Limb (tissue), 2 donors: ENCODE measurements at regions not wholly inside any gene's neighbourhood (a gene's known extent, or its start where the extent isn't known, plus 50 kb on each side); places are given as distances from the start of the nearest gene placed in this dataset.

ENCODE experiments used
- DNase-seq, 2 donors: peaks; one replicate each; pipeline ENCODE4 v3.0.0-alpha.2; 2016; ENCODE audit errors: extremely low spot score in 2 of 2

GRCh38 chr5:109917154-109917546 lies 227.4 kb downstream of the MAN2A1 start:
- no peak for DNase-seq

DNA sequence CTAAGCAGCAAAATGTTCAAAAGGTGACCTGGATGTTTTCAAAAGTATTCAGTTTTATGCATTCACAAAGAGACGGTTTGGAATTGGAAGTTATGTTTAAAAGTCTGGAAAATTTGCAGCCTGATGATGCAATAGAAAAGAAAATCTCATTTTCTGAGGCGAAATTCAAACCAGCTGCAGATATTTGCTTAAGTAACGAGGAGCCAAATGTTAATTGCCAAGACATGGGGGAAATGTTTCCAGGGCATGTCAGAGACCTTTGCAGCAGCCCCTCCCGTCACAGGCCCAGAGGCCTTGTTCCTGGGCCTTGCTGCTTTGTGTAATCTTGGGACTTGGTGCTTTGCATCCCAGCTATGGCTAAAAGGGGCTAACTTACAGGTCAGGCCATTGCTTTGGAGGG lies 228.2 kb downstream of the MAN2A1 start:
- no peak for DNase-seq

DNA sequence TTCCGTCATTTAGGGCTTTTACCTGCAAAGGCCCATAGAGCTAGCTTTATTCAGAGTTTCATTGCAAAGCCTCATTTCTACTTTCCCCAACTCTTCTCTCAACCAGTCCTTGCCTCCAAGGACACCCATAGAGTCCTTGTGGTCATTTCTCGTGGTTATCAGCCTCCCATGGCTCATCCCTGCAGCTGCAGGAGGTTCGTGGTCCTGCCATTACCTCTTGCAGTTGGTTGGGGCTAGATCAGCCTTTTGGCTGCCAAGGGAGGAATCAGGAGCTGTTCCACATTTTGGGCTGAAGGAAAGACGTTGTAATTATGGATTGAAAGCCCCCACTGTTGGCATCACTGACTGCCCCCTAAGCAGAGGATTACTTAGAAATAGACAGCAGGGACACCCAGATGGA lies 231.0 kb downstream of the MAN2A1 start:
- DNase-seq, result no peak

GRCh38 chr5:109921735-109922380 lies 232.1 kb downstream of the MAN2A1 start:
- no peak for DNase-seq

DNA sequence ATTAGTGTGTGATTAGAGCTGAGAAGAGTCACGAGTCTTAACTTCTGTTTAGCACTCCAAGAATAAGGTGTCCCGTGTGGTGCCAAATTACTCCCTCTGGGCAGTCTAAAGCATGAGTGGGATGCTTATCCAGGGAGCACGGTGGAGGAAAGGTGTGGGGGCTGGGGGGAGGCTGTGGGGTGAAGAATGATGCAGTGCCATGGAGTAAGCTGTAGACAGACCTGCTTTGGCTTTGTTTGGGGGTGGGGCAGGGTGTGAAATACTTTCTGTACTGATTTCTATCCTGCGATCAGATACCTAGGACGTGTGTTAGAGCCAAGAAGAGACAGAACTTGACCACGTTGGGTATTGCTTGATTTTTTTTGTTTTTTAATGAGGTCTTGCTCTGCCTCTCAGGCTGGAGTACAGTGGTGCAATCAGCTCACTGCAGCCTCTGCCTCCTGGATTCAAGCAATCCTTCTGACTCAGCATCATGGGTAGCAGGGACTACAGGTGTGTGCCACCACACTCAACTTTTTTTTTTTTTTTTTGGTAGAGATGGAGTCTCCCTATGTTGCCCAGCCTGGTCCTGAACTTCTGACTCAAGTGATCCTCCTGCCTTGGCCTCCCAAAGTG lies 232.8 kb downstream of the MAN2A1 start:
- DNase-seq, result no peak

DNA sequence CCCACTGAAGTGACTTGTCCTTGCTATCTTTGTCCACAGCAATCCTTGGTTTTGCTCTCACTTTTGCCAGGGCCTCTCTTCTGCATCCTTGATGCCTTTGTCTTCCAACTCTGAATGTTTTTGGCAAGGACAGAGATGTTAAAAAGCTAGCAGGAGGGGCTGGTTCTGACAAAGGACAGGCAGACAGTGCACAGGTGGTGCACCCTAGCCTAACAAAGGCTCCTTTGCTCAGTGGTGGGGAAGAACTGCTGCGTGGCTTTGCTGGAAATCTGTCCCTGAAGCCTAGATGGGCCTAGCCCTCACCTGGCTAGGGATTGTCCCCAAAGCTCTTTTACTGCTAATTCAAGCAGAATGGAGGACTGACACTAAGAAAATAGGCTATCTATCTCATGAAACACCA lies 233.5 kb downstream of the MAN2A1 start:
- DNase-seq, result no peak

- DNase-seq, result no peak
These were observed 234.7 kb downstream of the MAN2A1 start for GRCh38 chr5:109924237-109925107.

DNA sequence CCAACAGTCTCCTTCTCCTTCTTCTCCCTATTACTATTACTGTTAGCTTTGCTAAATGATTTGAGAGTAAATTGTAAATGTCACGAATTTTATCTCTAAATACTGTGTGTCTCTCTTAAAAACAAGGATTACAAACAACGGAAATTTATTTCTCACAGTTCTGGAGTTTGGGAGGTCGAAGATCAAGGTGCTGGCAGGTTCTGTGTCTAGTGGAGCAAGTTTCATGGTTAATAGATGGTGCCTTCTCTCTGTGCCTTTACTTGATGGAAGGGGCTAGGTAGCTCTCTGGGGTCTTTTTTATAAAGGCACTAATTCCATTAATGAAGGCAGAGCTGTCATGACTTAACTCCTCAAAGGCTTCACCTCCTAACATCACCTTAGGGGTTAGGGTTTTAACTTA lies 237.9 kb downstream of the MAN2A1 start:
- DNase-seq, result no peak

- DNase-seq, result no peak
These were observed 238.3 kb downstream of the MAN2A1 start for GRCh38 chr5:109928046-109928445.

DNA sequence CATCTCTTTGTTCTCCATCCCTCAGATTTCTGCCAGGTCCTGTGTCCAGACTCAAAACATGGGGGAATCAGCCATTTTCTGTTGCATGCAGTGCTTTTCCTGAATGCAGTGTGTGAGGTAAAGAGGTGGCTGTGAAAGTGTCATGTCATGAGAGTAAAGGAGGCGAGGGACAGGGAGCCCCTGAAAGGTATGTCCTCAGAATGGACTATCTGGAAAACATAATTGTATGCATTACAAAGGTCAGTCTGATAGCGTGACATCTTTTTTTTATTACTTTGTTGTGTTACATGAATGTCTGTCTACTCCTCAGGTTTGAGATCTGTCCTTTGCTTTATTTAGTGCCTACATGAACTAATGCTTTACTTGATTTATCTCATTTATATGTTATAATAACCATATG lies 239.1 kb downstream of the MAN2A1 start:
- DNase-seq, result no peak

DNA sequence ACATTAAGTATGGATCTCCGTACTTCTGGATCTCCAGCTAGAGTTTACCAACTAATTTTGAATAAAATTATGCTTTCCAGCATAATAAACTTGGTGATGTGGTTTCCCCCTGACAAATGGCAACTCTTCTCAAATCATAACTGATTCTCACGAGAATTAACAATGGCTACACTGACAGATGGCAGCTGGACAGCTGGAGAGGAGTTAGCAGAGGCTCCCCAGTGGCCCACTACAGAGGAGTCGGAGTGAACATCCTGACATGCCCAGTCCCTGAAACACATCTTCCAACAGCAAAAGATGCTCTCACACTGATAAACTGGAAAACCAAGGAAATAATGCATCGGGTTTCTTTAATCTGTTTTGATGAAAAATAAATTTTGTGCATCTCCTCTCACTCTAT lies 239.6 kb downstream of the MAN2A1 start:
- no peak for DNase-seq

GRCh38 chr5:109929911-109930310 lies 240.2 kb downstream of the MAN2A1 start:
- DNase-seq, result no peak

DNA sequence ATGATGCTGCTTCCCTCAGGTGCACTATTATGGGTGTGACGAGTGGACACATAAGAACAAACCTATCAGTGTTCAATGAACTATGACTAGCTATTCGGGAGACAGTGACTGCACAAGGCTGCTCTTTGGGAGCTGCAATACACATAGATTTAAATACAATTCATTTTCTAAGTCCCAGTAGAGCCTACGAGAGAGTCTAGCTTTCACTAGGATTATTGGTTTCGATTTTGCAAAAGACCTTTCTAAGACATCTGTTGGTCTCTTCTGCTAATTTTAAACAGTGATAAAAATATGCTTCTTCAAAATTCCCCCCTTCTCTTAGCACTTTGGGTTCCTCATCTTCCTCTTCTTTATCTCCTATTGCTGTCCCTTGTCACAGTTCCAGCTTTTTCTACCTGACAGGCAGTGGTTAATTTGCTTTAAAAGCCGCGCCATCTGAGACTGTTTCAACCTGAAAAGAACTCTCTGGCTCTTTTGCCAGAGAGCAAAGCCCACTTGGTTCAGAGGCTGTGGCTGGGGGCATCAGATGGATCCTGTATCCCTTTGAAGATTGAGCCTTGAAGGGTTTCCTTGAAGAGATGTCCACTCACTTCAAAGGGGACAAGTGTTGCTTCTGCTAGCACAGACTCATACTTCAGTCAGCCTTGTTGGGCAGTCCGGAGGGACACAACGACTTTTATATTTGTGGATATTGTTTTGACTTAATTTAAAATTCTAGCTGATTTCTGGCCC lies 241.5 kb downstream of the MAN2A1 start:
- DNase-seq, result no peak

- DNase-seq, result no peak
These were observed 246.2 kb downstream of the MAN2A1 start for GRCh38 chr5:109935833-109936490.

- no peak for DNase-seq
These were observed 247.3 kb downstream of the MAN2A1 start for GRCh38 chr5:109936996-109937395.

DNA sequence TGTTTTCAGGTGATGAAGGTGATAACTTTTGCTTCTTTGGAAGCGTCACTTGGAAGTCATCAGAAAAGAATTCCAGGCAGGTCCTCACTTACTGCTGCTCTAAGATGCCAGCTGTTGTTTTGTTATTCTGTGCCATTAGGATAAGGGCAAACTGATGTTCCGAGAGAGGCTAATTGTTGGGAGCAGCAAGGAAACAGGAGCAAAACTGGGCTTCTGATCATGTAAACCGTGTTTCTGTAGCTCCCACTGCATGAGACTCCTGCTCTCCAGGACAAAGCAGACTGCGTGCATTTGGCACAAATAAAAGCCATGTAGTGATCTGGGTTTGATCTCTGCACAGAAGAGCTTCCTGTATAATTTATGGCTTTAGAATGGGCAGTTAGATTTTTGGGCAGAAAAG lies 248.2 kb downstream of the MAN2A1 start:
- DNase-seq, result no peak

DNA sequence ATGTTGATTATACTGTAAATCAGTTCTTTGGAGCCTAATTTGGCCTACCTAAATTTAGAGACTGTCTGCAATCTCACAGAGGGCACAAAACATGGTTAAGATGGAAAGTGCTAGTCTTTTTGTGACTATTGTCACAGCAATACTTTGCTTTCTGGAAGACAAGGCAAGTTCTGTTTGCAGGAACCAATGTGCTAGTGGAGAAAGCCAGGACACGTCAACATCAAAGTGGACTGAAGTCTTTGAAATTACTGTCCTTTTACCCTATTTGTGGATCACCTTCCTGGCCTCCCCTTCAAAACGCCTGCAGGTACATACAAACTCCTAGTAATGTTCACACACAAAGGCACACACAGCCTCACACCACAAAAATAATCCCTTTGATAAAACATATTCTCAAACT lies 248.7 kb downstream of the MAN2A1 start:
- DNase-seq, result no peak

GRCh38 chr5:109939116-109939682 lies 249.5 kb downstream of the MAN2A1 start:
- DNase-seq, result no peak

DNA sequence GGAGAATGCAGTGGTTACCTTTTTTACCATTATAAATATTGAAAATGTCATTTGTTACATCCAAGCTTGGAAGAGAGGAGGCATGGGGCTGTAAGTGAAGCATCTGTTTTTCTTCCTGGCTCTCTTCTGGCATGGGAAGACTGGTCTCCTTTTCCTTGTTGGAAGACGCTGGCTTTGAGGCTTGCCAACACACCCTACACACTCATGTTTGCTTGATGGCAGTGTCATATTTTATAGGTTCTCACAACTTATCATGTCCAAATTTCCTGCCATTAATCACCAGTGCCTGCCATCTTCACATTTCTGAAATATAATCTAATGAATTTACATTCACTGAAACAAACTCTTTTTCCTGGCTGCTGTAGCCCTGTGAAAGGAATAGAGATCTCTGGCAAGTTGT lies 252.9 kb downstream of the MAN2A1 start:
- DNase-seq, result no peak

- DNase-seq, result no peak
These were observed 254.0 kb downstream of the MAN2A1 start for GRCh38 chr5:109943701-109944235.

DNA sequence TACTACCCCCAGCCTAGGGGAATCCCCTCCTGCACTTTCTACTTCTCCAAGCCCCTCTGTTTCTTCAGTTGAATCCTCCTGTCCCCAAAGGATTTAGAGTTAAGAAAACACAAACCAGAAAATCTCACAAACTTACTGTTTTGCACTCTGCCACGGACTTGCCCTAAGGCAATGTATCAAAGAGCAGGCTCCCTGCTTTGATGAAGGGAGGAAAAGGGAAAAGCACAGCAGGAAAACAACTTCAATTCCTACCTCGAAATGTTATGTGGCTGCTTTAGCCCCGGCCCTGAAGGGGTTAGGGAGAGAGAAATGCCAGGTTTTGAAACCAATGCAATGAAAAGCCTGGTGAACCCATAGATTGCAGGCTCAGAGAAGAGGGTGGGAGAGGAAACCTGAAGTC lies 254.7 kb downstream of the MAN2A1 start:
- no peak for DNase-seq
